AG09319 (cell line): ENCODE measurements at regions not wholly inside any gene's neighbourhood (a gene's known extent, or its start where the extent isn't known, plus 50 kb on each side); places are given as distances from the start of the nearest gene placed in this dataset.

ENCODE experiments used
- DNase-seq: peaks from one replicate; pipeline ENCODE4 v3.0.0-alpha.2; 2010; ENCODE audit warnings: low read depth; ENCODE audit errors: extremely low read depth
- CTCF ChIP-seq: IDR thresholded peaks from 2 replicates; pipeline ENCODE4 v1.5.1; 2011; ENCODE audit warnings: low read depth, mild to moderate bottlenecking, inconsistent platforms, low read length, moderate library complexity

- DNase-seq, result no peak
- TF ChIP-seq CTCF, result no peak
These were observed 473.6 kb upstream of the PROK2 start for GRCh38 chr3:72258361-72259141.

GRCh38 chr3:72257738-72258137, 472.8 kb upstream of the PROK2 start:
- no peak for DNase-seq
- no peak for TF ChIP-seq CTCF

- DNase-seq, result no peak
- no peak for TF ChIP-seq CTCF
These were observed 472.3 kb upstream of the PROK2 start for GRCh38 chr3:72257203-72257602.

GRCh38 chr3:72256716-72257115, 471.8 kb upstream of the PROK2 start:
- no peak for DNase-seq
- TF ChIP-seq CTCF, result no peak

GRCh38 chr3:72255791-72256559, 471.0 kb upstream of the PROK2 start:
- no peak for TF ChIP-seq CTCF
- DNase-seq, result no peak

- no peak for TF ChIP-seq CTCF
- DNase-seq, result no peak
These were observed 470.2 kb upstream of the PROK2 start for GRCh38 chr3:72255191-72255590.

GRCh38 chr3:72254483-72254882, 469.5 kb upstream of the PROK2 start:
- no peak for TF ChIP-seq CTCF
- no peak for DNase-seq
